Thyroid gland (tissue), 4 donors: ENCODE measurements at regions not wholly inside any gene's neighbourhood (a gene's known extent, or its start where the extent isn't known, plus 50 kb on each side); places are given as distances from the start of the nearest gene placed in this dataset.

ENCODE experiments used
- DNase-seq, 2 donors: peaks; one replicate each; pipeline ENCODE4 v3.0.0-alpha.2; 2019
- H3K27ac ChIP-seq, 3 donors: fragments of 200-600 bp; sonication (generic); 1 replicate in 2 of 3; 2 replicates in 1 of 3; pipeline ENCODE4 v1.5.1; 2016 to 2019; ENCODE audit warnings: mild to moderate bottlenecking in 1 of 3, moderate library complexity in 1 of 3
- H3K27me3 ChIP-seq: fragments of 200-600 bp; sonication (generic); one replicate; pipeline ENCODE4 v1.5.1; 2019
- H3K36me3 ChIP-seq, 2 donors: fragments of 200-600 bp; sonication (generic); one replicate each; pipeline ENCODE4 v1.5.1; 2016 to 2019
- H3K4me1 ChIP-seq, 2 donors: fragments of 200-600 bp; sonication (generic); one replicate each; pipeline ENCODE4 v1.5.1; 2017 to 2019
- H3K4me3 ChIP-seq, 3 donors: fragments of 200-600 bp; sonication (generic); replicated peaks in 1 of 3; 1 replicate in 2 of 3; 2 replicates in 1 of 3; pipeline ENCODE4 v1.5.1; 2016; ENCODE audit warnings: mild to moderate bottlenecking in 1 of 3
- H3K9me3 ChIP-seq: fragments of 200-600 bp; sonication (generic); one replicate; pipeline ENCODE4 v1.5.1; 2017
- CTCF ChIP-seq, 6 experiments: fragments of 200-600 bp in 3 of 6; fragments of 450-650 bp in 3 of 6; sonication (generic) in 3 of 6; IDR thresholded peaks; one replicate each; pipeline ENCODE4 v1.5.1; 2016 to 2019; ENCODE audit warnings: antibody characterized with exemption in 6 of 6, mild to moderate bottlenecking in 2 of 6, inconsistent platforms in 1 of 6, moderate library complexity in 1 of 6
- POLR2A ChIP-seq, 2 donors: fragments of 450-650 bp; IDR thresholded peaks; one replicate each; pipeline ENCODE4 v1.6.1; 2017; ENCODE audit warnings: antibody characterized with exemption in 2 of 2, mild to moderate bottlenecking in 2 of 2, moderate library complexity in 1 of 2
- WGBS, 2 donors: methylation state at CpG; one replicate each; pipeline ENCODE4 v1.1.5; 2017; 5-methylcytosine and 5-hydroxymethylcytosine counted together
- intact Hi-C: fragments of 100-400 bp; cut with DNase I; formaldehyde crosslinking; loops from one replicate; pipeline ENCODE4 v1.15.1; 2023

GRCh38 chr19:31119951-31120690 lies 229.1 kb downstream of the TSHZ3 start:
- H3K27me3 ChIP-seq, result no peaks in the 10 kb centered on the region
- 51 to 59% methylated on average over 5 of the region's 5 CpGs for WGBS, 2 donors
- DNase-seq, result peak; percentile 94 to 95
- H3K9me3 ChIP-seq, result no peaks in the 10 kb centered on the region
- TF ChIP-seq POLR2A (IDR thresholded peaks at IDR 0.05), result no peak
- no peak for TF ChIP-seq CTCF (IDR thresholded peaks at IDR 0.05)
- intact Hi-C loops, result no loop called here
- peaks cover 15 to 19% of the 10 kb centered on the region in 2 donors for H3K4me1 ChIP-seq
- H3K36me3 ChIP-seq, result no peaks in the 10 kb centered on the region
- peak overlapping the region; percentile 52 to 72 (median 68) for H3K27ac ChIP-seq
- H3K4me3 ChIP-seq, result no peak overlapping the region

- WGBS, 2 donors, result 78 to 82% methylated on average over 4 of the region's 4 CpGs
- Histone ChIP-seq H3K4me3 (no peak overlapping the region), H3K36me3 (no peaks in the 10 kb centered on the region), H3K9me3 (no peaks in the 10 kb centered on the region), H3K27ac (peak overlapping the region in 2 of 3 donors; percentile 52 to 72), H3K4me1 (peaks cover 15 to 19% of the 10 kb centered on the region in 2 donors), H3K27me3 (no peaks in the 10 kb centered on the region)
- no peak for TF ChIP-seq CTCF (IDR thresholded peaks at IDR 0.05)
- TF ChIP-seq POLR2A (IDR thresholded peaks at IDR 0.05), result no peak
- DNase-seq, result no peak
- intact Hi-C loops, result no loop called here
Observed at GRCh38 chr19:31118986-31119385, 230.2 kb downstream of the TSHZ3 start.

- intact Hi-C loops, result no loop called here
- no peak for DNase-seq
- TF ChIP-seq POLR2A (IDR thresholded peaks at IDR 0.05), result no peak
- TF ChIP-seq CTCF (IDR thresholded peaks at IDR 0.05), result no peak
- H3K9me3 ChIP-seq, result no peaks in the 10 kb centered on the region
- H3K4me3 ChIP-seq, result no peak overlapping the region
- no peaks in the 10 kb centered on the region for H3K36me3 ChIP-seq
- H3K27me3 ChIP-seq, result no peaks in the 10 kb centered on the region
- peaks cover 15 to 19% of the 10 kb centered on the region in 2 donors for H3K4me1 ChIP-seq
- H3K27ac ChIP-seq, result no peak overlapping the region
- 75 to 79% methylated on average over 15 of the region's 15 CpGs for WGBS, 2 donors
Observed at GRCh38 chr19:31118287-31118955, 230.8 kb downstream of the TSHZ3 start.

- TF ChIP-seq POLR2A (IDR thresholded peaks at IDR 0.05) (no peak), CTCF (IDR thresholded peaks at IDR 0.05) (no peak)
- H3K4me3 ChIP-seq, result no peak overlapping the region
- no peaks in the 10 kb centered on the region for H3K9me3 ChIP-seq
- no peaks in the 10 kb centered on the region for H3K27me3 ChIP-seq
- intact Hi-C loops, result no loop called here
- no peaks in the 10 kb centered on the region for H3K36me3 ChIP-seq
- no peak for DNase-seq
- peaks cover under 1 to 2% of the 10 kb centered on the region in 2 donors for H3K4me1 ChIP-seq
- H3K27ac ChIP-seq, result no peak overlapping the region
Observed at GRCh38 chr19:31114585-31114984, 234.7 kb downstream of the TSHZ3 start.

- intact Hi-C loops, result no loop called here
- TF ChIP-seq POLR2A (IDR thresholded peaks at IDR 0.05) (no peak), CTCF (IDR thresholded peaks at IDR 0.05) (no peak)
- 81 to 82% methylated on average over 1 of the region's 1 CpG for WGBS, 2 donors
Observed at GRCh38 chr19:31113293-31113692, 235.9 kb downstream of the TSHZ3 start.

More at GRCh38 chr19:31113293-31113692, 235.9 kb downstream of the TSHZ3 start:
- Histone ChIP-seq H3K9me3 (no peaks in the 10 kb centered on the region), H3K36me3 (no peaks in the 10 kb centered on the region), H3K27me3 (no peaks in the 10 kb centered on the region), H3K4me3 (no peak overlapping the region), H3K27ac (no peak overlapping the region), H3K4me1 (no peaks in the 10 kb centered on the region)
- no peak for DNase-seq
